BLaER1 (cell line): ENCODE measurements at regions not wholly inside any gene's neighbourhood (a gene's known extent, or its start where the extent isn't known, plus 50 kb on each side); places are given as distances from the start of the nearest gene placed in this dataset.
"Not testable (repeated sequence)": the region's sequence is repeated elsewhere in the genome, so short reads cannot be mapped to it uniquely, and the experiment has no call there.

ENCODE experiments used
- H3K27ac ChIP-seq: shearing (Covaris generic); formaldehyde crosslinking; 2 replicates; pipeline ENCODE4 v1.8.1; 2022
- H3K27me3 ChIP-seq: shearing (Covaris generic); formaldehyde crosslinking; 2 replicates; pipeline ENCODE4 v1.8.1; 2022
- H3K36me3 ChIP-seq: shearing (Covaris generic); formaldehyde crosslinking; 2 replicates; pipeline ENCODE4 v1.8.1; 2022
- H3K4me1 ChIP-seq: shearing (Covaris generic); formaldehyde crosslinking; 2 replicates; pipeline ENCODE4 v1.8.1; 2022
- H3K4me2 ChIP-seq: shearing (Covaris generic); formaldehyde crosslinking; 2 replicates; pipeline ENCODE4 v1.8.1; 2022
- H3K4me3 ChIP-seq: shearing (Covaris generic); formaldehyde crosslinking; 2 replicates; pipeline ENCODE4 v1.8.1; 2022
- H3K9ac ChIP-seq: shearing (Covaris generic); formaldehyde crosslinking; 2 replicates; pipeline ENCODE4 v1.8.1; 2022
- H3K9me3 ChIP-seq: shearing (Covaris generic); formaldehyde crosslinking; 2 replicates; pipeline ENCODE4 v1.8.1; 2022
- H4K20me1 ChIP-seq: shearing (Covaris generic); formaldehyde crosslinking; 2 replicates; pipeline ENCODE4 v1.8.1; 2022
- Cebpa-rat ChIP-seq: shearing (Covaris generic); IDR thresholded peaks from 2 replicates; pipeline ENCODE4 v1.8.1; 2022

GRCh38 chr5:144033486-144033885, 137.0 kb downstream of the YIPF5 start:
- Histone ChIP-seq H3K4me2 (no peak overlapping the region), H3K36me3 (no peaks in the 10 kb centered on the region), H3K4me1 (no peaks in the 10 kb centered on the region), H3K4me3 (no peak overlapping the region), H4K20me1 (no peaks in the 10 kb centered on the region), H3K27ac (no peak overlapping the region), H3K27me3 (no peaks in the 10 kb centered on the region), H3K9me3 (no peaks in the 10 kb centered on the region), H3K9ac (no peak overlapping the region)
- no peak for TF ChIP-seq Cebpa-rat

GRCh38 chr5:144035046-144035740, 135.3 kb downstream of the YIPF5 start:
- Histone ChIP-seq H3K4me2 (no peak overlapping the region), H3K27me3 (no peaks in the 10 kb centered on the region)
- TF ChIP-seq Cebpa-rat = no peak

DNA sequence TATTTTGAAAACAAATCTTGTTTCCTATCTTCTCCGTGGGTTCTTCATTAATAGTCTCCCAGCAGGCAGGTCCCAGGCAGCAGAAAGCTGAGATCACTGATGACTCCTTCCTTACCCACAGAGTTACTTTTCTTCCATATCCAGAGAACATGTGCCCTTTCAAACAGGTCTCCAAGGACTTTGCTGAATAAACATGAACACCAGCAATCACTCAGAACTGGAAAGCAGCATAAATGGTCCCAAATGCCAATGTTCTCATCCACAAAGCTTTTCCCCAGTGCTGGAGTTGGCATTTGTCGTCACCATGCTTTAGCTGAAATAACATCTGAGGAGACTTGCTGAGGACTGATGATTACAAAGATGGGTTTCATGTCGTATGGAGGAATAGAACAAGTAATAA, 134.0 kb downstream of the YIPF5 start:
- H3K4me2 ChIP-seq = no peak overlapping the region
- TF ChIP-seq Cebpa-rat = no peak
- H3K9ac ChIP-seq = no peak overlapping the region
- no peaks in the 10 kb centered on the region for H4K20me1 ChIP-seq
- H3K27me3 ChIP-seq = no peaks in the 10 kb centered on the region
- H3K4me1 ChIP-seq = no peaks in the 10 kb centered on the region
- no peaks in the 10 kb centered on the region for H3K36me3 ChIP-seq
- H3K4me3 ChIP-seq = no peak overlapping the region
- no peaks in the 10 kb centered on the region for H3K9me3 ChIP-seq
- no peak overlapping the region for H3K27ac ChIP-seq

More at GRCh38 chr5:144035046-144035740, 135.3 kb downstream of the YIPF5 start:
- Histone ChIP-seq H3K4me3 (no peak overlapping the region), H3K27ac (no peak overlapping the region), H3K9ac (no peak overlapping the region), H4K20me1 (no peaks in the 10 kb centered on the region), H3K4me1 (no peaks in the 10 kb centered on the region), H3K36me3 (no peaks in the 10 kb centered on the region), H3K9me3 (no peaks in the 10 kb centered on the region)

- no peak overlapping the region for H3K4me2 ChIP-seq
- H3K27me3 ChIP-seq = no peaks in the 10 kb centered on the region
- H4K20me1 ChIP-seq = no peaks in the 10 kb centered on the region
- no peak overlapping the region for H3K9ac ChIP-seq
- H3K4me1 ChIP-seq = no peaks in the 10 kb centered on the region
- no peak for TF ChIP-seq Cebpa-rat
- no peaks in the 10 kb centered on the region for H3K36me3 ChIP-seq
- no peak overlapping the region for H3K27ac ChIP-seq
- no peaks in the 10 kb centered on the region for H3K9me3 ChIP-seq
- no peak overlapping the region for H3K4me3 ChIP-seq
These were observed 129.7 kb downstream of the YIPF5 start for GRCh38 chr5:144040615-144041305.

- no peak overlapping the region for H3K27ac ChIP-seq
- no peaks in the 10 kb centered on the region for H3K9me3 ChIP-seq
- no peaks in the 10 kb centered on the region for H3K27me3 ChIP-seq
- TF ChIP-seq Cebpa-rat = no peak
- H4K20me1 ChIP-seq = no peaks in the 10 kb centered on the region
- no peak overlapping the region for H3K4me2 ChIP-seq
- H3K4me1 ChIP-seq = no peaks in the 10 kb centered on the region
- H3K36me3 ChIP-seq = no peaks in the 10 kb centered on the region
- no peak overlapping the region for H3K9ac ChIP-seq
- no peak overlapping the region for H3K4me3 ChIP-seq
These were observed 128.3 kb downstream of the YIPF5 start for GRCh38 chr5:144042156-144042555.

- Histone ChIP-seq H3K27me3 (no peaks in the 10 kb centered on the region), H3K36me3 (no peaks in the 10 kb centered on the region), H3K4me3 (no peak overlapping the region), H3K27ac (no peak overlapping the region), H3K9me3 (no peaks in the 10 kb centered on the region), H4K20me1 (no peaks in the 10 kb centered on the region), H3K9ac (no peak overlapping the region), H3K4me1 (no peaks in the 10 kb centered on the region), H3K4me2 (no peak overlapping the region)
- no peak for TF ChIP-seq Cebpa-rat
These were observed 122.1 kb downstream of the YIPF5 start for GRCh38 chr5:144048259-144048856.

DNA sequence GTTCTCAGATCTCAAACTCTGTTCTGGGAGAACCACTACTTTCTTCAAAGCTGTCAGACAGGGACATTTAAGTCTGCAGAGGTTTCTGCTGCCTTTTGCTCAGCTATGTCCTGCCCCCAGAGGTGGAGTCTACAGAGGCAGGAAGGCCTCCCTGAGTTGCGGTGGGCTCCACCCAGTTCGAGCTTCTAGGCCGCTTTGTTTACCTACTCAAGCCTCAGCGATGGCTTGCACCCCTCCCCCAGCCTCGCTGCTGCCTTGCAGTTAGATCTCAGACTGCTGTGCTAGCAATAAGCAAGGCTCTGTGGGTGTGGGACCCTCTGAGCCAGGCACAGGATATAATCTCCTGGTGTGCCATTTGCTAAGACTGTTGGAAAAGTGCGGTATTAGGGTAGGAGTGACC, 115.1 kb downstream of the YIPF5 start:
- peaks cover 12% of the 10 kb centered on the region for H3K9me3 ChIP-seq
- H3K4me2 ChIP-seq, H3K9ac ChIP-seq, H3K4me3 ChIP-seq, H3K27ac ChIP-seq, H3K27me3 ChIP-seq, H3K36me3 ChIP-seq, H4K20me1 ChIP-seq, H3K4me1 ChIP-seq: not testable (repeated sequence)

GRCh38 chr5:144060091-144060490, 110.4 kb downstream of the YIPF5 start:
- H3K9ac ChIP-seq, H3K36me3 ChIP-seq, H3K4me3 ChIP-seq, H4K20me1 ChIP-seq, H3K27ac ChIP-seq, H3K4me1 ChIP-seq, H3K27me3 ChIP-seq, H3K4me2 ChIP-seq: not testable (repeated sequence)
- H3K9me3 ChIP-seq = peaks cover 17% of the 10 kb centered on the region

GRCh38 chr5:144060598-144060997, 109.9 kb downstream of the YIPF5 start:
- no peak overlapping the region for H3K4me2 ChIP-seq
- no peak overlapping the region for H3K27ac ChIP-seq
- H3K9ac ChIP-seq = no peak overlapping the region
- TF ChIP-seq Cebpa-rat = no peak
- H3K36me3 ChIP-seq = no peaks in the 10 kb centered on the region
- no peaks in the 10 kb centered on the region for H4K20me1 ChIP-seq
- H3K4me1 ChIP-seq = no peaks in the 10 kb centered on the region
- no peak overlapping the region for H3K4me3 ChIP-seq
- H3K9me3 ChIP-seq = peaks cover 12% of the 10 kb centered on the region
- no peaks in the 10 kb centered on the region for H3K27me3 ChIP-seq

DNA sequence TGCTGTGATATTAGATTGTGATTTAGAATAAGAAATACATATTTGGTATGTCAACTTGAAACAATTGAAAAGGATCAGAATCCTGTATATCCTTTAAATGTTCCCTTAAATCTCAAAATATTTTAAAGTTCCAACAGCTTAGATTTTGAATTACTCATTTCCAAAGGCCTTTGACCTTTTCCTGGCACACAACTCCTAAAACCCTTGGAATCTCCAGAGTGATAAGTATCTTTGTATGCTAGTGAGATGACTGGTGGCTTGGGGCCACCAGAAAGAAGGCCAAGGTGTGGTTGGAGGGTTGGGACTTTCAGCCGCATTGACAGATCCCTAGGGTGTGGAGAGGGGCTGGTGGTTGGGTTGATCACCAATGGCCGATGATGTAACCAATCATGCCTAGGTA, 104.7 kb downstream of the YIPF5 start:
- H3K9ac ChIP-seq = no peak overlapping the region
- no peaks in the 10 kb centered on the region for H3K27me3 ChIP-seq
- no peaks in the 10 kb centered on the region for H4K20me1 ChIP-seq
- H3K27ac ChIP-seq = no peak overlapping the region
- no peaks in the 10 kb centered on the region for H3K4me1 ChIP-seq
- no peak overlapping the region for H3K4me2 ChIP-seq
- no peaks in the 10 kb centered on the region for H3K36me3 ChIP-seq
- H3K4me3 ChIP-seq = no peak overlapping the region
- H3K9me3 ChIP-seq = peaks cover under 1% of the 10 kb centered on the region; the same call in 1 of the 2 replicates
- no peak for TF ChIP-seq Cebpa-rat
